ENCODE measurements at regions not wholly inside any gene's neighbourhood (a gene's known extent, or its start where the extent isn't known, plus 50 kb on each side); places are given as distances from the start of the nearest gene placed in this dataset.

DNA sequence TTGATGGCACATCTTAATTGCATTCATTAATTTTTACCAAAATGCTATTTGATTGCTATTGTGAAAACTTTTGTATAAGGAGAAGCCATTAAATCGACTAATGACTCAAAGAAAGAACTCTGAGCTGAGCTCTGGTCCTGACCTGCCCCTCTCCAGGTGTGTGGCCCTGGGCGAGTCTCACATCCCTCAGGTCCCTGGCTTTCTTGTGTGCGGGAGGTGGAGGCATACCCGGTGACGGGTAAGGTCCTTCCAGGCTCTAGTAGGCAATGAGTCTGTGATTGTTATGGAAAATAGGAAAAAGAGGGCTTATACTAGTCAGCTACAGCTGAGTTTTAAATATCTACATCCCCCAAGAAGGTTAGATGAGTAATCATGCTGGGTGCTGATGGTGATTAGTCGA, 248.1 kb downstream of the GATA3 start:
- WGBS (ENCODE audit: insufficient coverage, insufficient replicate concordance, low lambda C conversion rate, missing lambda C conversion rate) = 27% methylated on average over 6 of the region's 6 CpGs
- TF ChIP-seq CREM (IDR thresholded peaks at IDR 0.05; ENCODE audit: low read depth) (no peak), RB1 (IDR thresholded peaks at IDR 0.05; ENCODE audit: borderline replicate concordance) (no peak), TARDBP (IDR thresholded peaks at IDR 0.05; ENCODE audit: borderline replicate concordance) (no peak), PAX8 (IDR thresholded peaks at IDR 0.05) (no peak), FOS (IDR thresholded peaks at IDR 0.05; ENCODE audit: borderline replicate concordance, extremely low read depth, insufficient read length) (no peak), CREB1 (IDR thresholded peaks at IDR 0.05; ENCODE audit: low read depth) (no peak), ZBED1 (IDR thresholded peaks at IDR 0.05; ENCODE audit: borderline replicate concordance) (no peak), JUND (IDR thresholded peaks at IDR 0.05; ENCODE audit: low read depth, low read length) (no peak), TCF12 (IDR thresholded peaks at IDR 0.05; ENCODE audit: low read depth, low read length) (no peak), ZZZ3 (IDR thresholded peaks at IDR 0.05; ENCODE audit: control insufficient read depth, insufficient read length, low read depth) (no peak), GABPA (IDR thresholded peaks at IDR 0.05; ENCODE audit: low read depth) (no peak), SMAD5 (IDR thresholded peaks at IDR 0.05; ENCODE audit: low read depth) (no peak), BACH1 (IDR thresholded peaks at IDR 0.05; ENCODE audit: borderline replicate concordance) (no peak), SREBF2 (IDR thresholded peaks at IDR 0.05; ENCODE audit: low read length) (no peak), POU2F2 (IDR thresholded peaks at IDR 0.05; ENCODE audit: borderline replicate concordance, low read depth, low read length) (no peak), SREBF1 (IDR thresholded peaks at IDR 0.05; ENCODE audit: low read length) (no peak)
- TF ChIP-seq, protein P1, sequence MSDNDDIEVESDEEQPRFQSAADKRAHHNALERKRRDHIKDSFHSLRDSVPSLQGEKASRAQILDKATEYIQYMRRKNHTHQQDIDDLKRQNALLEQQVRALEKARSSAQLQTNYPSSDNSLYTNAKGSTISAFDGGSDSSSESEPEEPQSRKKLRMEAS (IDR thresholded peaks at IDR 0.05; ENCODE audit: low read depth, low read length) = no peak
- TF ChIP-seq, protein P2, sequence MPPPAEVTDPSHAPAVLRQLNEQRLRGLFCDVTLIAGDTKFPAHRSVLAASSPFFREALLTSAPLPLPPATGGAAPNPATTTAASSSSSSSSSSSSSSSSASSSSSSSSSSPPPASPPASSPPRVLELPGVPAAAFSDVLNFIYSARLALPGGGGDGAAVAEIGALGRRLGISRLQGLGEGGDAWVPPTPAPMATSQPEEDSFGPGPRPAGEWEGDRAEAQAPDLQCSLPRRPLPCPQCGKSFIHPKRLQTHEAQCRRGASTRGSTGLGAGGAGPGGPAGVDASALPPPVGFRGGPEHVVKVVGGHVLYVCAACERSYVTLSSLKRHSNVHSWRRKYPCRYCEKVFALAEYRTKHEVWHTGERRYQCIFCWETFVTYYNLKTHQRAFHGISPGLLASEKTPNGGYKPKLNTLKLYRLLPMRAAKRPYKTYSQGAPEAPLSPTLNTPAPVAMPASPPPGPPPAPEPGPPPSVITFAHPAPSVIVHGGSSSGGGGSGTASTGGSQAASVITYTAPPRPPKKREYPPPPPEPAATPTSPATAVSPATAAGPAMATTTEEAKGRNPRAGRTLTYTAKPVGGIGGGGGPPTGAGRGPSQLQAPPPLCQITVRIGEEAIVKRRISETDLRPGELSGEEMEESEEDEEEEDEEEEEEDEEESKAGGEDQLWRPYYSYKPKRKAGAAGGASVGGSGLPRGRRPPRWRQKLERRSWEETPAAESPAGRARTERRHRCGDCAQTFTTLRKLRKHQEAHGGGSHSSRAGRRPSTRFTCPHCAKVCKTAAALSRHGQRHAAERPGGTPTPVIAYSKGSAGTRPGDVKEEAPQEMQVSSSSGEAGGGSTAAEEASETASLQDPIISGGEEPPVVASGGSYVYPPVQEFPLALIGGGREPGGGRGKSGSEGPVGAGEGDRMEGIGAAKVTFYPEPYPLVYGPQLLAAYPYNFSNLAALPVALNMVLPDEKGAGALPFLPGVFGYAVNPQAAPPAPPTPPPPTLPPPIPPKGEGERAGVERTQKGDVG (CRISPR knock-in tag; IDR thresholded peaks at IDR 0.05) = no peak
- TF ChIP-seq, protein P3, sequence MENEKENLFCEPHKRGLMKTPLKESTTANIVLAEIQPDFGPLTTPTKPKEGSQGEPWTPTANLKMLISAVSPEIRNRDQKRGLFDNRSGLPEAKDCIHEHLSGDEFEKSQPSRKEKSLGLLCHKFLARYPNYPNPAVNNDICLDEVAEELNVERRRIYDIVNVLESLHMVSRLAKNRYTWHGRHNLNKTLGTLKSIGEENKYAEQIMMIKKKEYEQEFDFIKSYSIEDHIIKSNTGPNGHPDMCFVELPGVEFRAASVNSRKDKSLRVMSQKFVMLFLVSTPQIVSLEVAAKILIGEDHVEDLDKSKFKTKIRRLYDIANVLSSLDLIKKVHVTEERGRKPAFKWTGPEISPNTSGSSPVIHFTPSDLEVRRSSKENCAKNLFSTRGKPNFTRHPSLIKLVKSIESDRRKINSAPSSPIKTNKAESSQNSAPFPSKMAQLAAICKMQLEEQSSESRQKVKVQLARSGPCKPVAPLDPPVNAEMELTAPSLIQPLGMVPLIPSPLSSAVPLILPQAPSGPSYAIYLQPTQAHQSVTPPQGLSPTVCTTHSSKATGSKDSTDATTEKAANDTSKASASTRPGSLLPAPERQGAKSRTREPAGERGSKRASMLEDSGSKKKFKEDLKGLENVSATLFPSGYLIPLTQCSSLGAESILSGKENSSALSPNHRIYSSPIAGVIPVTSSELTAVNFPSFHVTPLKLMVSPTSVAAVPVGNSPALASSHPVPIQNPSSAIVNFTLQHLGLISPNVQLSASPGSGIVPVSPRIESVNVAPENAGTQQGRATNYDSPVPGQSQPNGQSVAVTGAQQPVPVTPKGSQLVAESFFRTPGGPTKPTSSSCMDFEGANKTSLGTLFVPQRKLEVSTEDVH (IDR thresholded peaks at IDR 0.05; ENCODE audit: low read depth, partially characterized antibody) = no peak
- in situ Hi-C loops (cut with MboI) (no loop called here), intact Hi-C loops (cut with micrococcal nuclease; ENCODE audit: unreplicated experiment) (no loop called here)
- no TSS peak for BruUV-seq (replicated peaks)
- H3K27ac ChIP-seq (ENCODE audit: control insufficient read depth, insufficient read depth) = no peak overlapping the region
- SMC1A ChIA-PET (ENCODE audit: uncharacterized antibody, unreplicated experiment) = no interaction called here
- no peak overlapping the region for H3K4me2 ChIP-seq (ENCODE audit: control insufficient read depth, insufficient read depth)
- H3K9ac ChIP-seq (ENCODE audit: control insufficient read depth, insufficient read depth, low read length) = no peak overlapping the region
- POLR2A ChIA-PET = no interaction called here
- RAD21 ChIA-PET (ENCODE audit: unreplicated experiment) = no interaction called here
- no peaks in the 10 kb centered on the region for H3K4me1 ChIP-seq (ENCODE audit: control insufficient read depth, insufficient read depth, low read length)
- H2AFZ ChIP-seq (ENCODE audit: control insufficient read depth, low read depth, low read length) = no peak overlapping the region
- ATAC-seq (no peak), FAIRE-seq (no peak), DNase-seq (ENCODE audit: low read depth, low spot score) (no peak)
- H3K79me2 ChIP-seq (ENCODE audit: control insufficient read depth, insufficient read depth, low read length) = no peaks in the 10 kb centered on the region
- H3K36me3 ChIP-seq (ENCODE audit: control insufficient read depth in 2 of 2, insufficient read depth in 2 of 2, low read length in 1 of 2) = no peaks in the 10 kb centered on the region
- CTCF ChIA-PET = no interaction called here
- no peaks in the 10 kb centered on the region for H3K9me3 ChIP-seq (replicated peaks; ENCODE audit: control insufficient read depth, insufficient read depth, low read length)
- no peak overlapping the region for H3K4me3 ChIP-seq
- no peaks in the 10 kb centered on the region; a peak in 1 of 4 replicates for H3K27me3 ChIP-seq (replicated peaks in 1 of 2; ENCODE audit: control insufficient read depth in 2 of 2, insufficient read depth in 2 of 2, low read length in 1 of 2)
- H4K20me1 ChIP-seq (ENCODE audit: control insufficient read depth, insufficient read depth) = no peaks in the 10 kb centered on the region
